GM10248 (cell line): ENCODE measurements at regions not wholly inside any gene's neighbourhood (a gene's known extent, or its start where the extent isn't known, plus 50 kb on each side); places are given as distances from the start of the nearest gene placed in this dataset.

Experiments used
- CTCF ChIA-PET: fragments of 300-600 bp; sonication (Branson Sonifier 250); formaldehyde crosslinking; extraction: SDS; loops from one replicate; lab custom pipeline; 2021; ENCODE audit warnings: antibody characterized with exemption; lab: Yijun Ruan, JAX
- POLR2A ChIA-PET: fragments of 350-650 bp; sonication (Branson Sonifier 250); formaldehyde crosslinking; extraction: SDS; loops from one replicate; lab custom pipeline; 2020; ENCODE audit warnings: antibody characterized with exemption; lab: Yijun Ruan, JAX
- DNase-seq: peaks from one replicate; pipeline ENCODE4 v3.0.0; 2012; ENCODE audit errors: extremely low spot score
- CTCF ChIP-seq: IDR thresholded peaks from 2 replicates; pipeline ENCODE4 v1.5.1; 2012; ENCODE audit warnings: mild to moderate bottlenecking, low read depth; ENCODE audit errors: extremely low read depth, missing control alignments, control extremely low read depth

GRCh38 chr4:90061881-90062280 lies 65.3 kb upstream of the CCSER1 start:
- ChIA-PET CTCF (no interaction called here), POLR2A (no interaction called here)
- no peak for DNase-seq
- TF ChIP-seq CTCF: no peak

- DNase-seq: no peak
- POLR2A ChIA-PET: no interaction called here
- TF ChIP-seq CTCF: no peak
- CTCF ChIA-PET: interaction anchor here (1.4 kb wide), 1 partner anchor 12 kb away, joined by 4 read pairs; no protein-coding TSS in a partner anchor
Measured at GRCh38 chr4:90064196-90064595, 63.0 kb upstream of the CCSER1 start.

GRCh38 chr4:90069151-90069550 lies 58.0 kb upstream of the CCSER1 start:
- ChIA-PET POLR2A (no interaction called here), CTCF (no interaction called here)
- no peak for TF ChIP-seq CTCF
- DNase-seq: no peak

- POLR2A ChIA-PET: no interaction called here
- CTCF ChIA-PET: interaction anchor here (1.9 kb wide), 1 partner anchor 11 kb away, joined by 6 read pairs; no protein-coding TSS in a partner anchor
- DNase-seq: no peak
- TF ChIP-seq CTCF: no peak
Measured at GRCh38 chr4:90071289-90072235, 55.6 kb upstream of the CCSER1 start.

- DNase-seq: no peak
- TF ChIP-seq CTCF: no peak
- POLR2A ChIA-PET: no interaction called here
- CTCF ChIA-PET: interaction anchor here (1.3 kb wide), 1 partner anchor 14 kb away, joined by 3 read pairs; no protein-coding TSS in a partner anchor
Measured at GRCh38 chr4:90074322-90074886, 52.8 kb upstream of the CCSER1 start.
